ENCODE measurements at regions not wholly inside any gene's neighbourhood (a gene's known extent, or its start where the extent isn't known, plus 50 kb on each side); places are given as distances from the start of the nearest gene placed in this dataset.

GRCh38 chr5:143986516-143987212 is 174.7 kb downstream of the HMHB1 start:
- Histone ChIP-seq H3K9me3 (no peaks in the 10 kb centered on the region; the same call in 1 of the 2 replicates), H3K27me3 (no peaks in the 10 kb centered on the region), H3K4me3 (ENCODE audit: low read depth, low read length) (no peak overlapping the region), H3K4me1 (no peaks in the 10 kb centered on the region), H3K36me3 (no peaks in the 10 kb centered on the region)
- no peak for DNase-seq
- no peak for TF ChIP-seq CTCF (IDR thresholded peaks at IDR 0.05; ENCODE audit: low read depth, low read length)

GRCh38 chr5:143987264-143987663 is 175.3 kb downstream of the HMHB1 start:
- Histone ChIP-seq H3K36me3 (no peaks in the 10 kb centered on the region), H3K9me3 (no peaks in the 10 kb centered on the region; the same call in 1 of the 2 replicates), H3K27me3 (no peaks in the 10 kb centered on the region), H3K4me1 (no peaks in the 10 kb centered on the region), H3K4me3 (ENCODE audit: low read depth, low read length) (no peak overlapping the region)
- DNase-seq, result no peak
- no peak for TF ChIP-seq CTCF (IDR thresholded peaks at IDR 0.05; ENCODE audit: low read depth, low read length)

- no peak overlapping the region for H3K4me3 ChIP-seq (ENCODE audit: low read depth, low read length)
- TF ChIP-seq CTCF (IDR thresholded peaks at IDR 0.05; ENCODE audit: low read depth, low read length), result no peak
- H3K4me1 ChIP-seq, result no peaks in the 10 kb centered on the region
- H3K27me3 ChIP-seq, result no peaks in the 10 kb centered on the region
- no peak for DNase-seq
- H3K9me3 ChIP-seq, result no peaks in the 10 kb centered on the region; the same call in 1 of the 2 replicates
- H3K36me3 ChIP-seq, result no peaks in the 10 kb centered on the region
Observed at GRCh38 chr5:143987751-143988560, 176.0 kb downstream of the HMHB1 start.

- no peak for TF ChIP-seq CTCF (IDR thresholded peaks at IDR 0.05; ENCODE audit: low read depth, low read length)
- Histone ChIP-seq H3K36me3 (no peaks in the 10 kb centered on the region), H3K4me1 (no peaks in the 10 kb centered on the region), H3K27me3 (no peaks in the 10 kb centered on the region), H3K9me3 (no peaks in the 10 kb centered on the region), H3K4me3 (ENCODE audit: low read depth, low read length) (no peak overlapping the region)
- DNase-seq, result no peak
Observed at GRCh38 chr5:143992496-143992895, 178.0 kb downstream of the YIPF5 start.

GRCh38 chr5:144002876-144003275 is 167.6 kb downstream of the YIPF5 start:
- H3K9me3 ChIP-seq, result no peaks in the 10 kb centered on the region
- no peaks in the 10 kb centered on the region for H3K36me3 ChIP-seq
- H3K4me3 ChIP-seq (ENCODE audit: low read depth, low read length), result no peak overlapping the region
- no peaks in the 10 kb centered on the region for H3K27me3 ChIP-seq
- no peak for DNase-seq
- no peak for TF ChIP-seq CTCF (IDR thresholded peaks at IDR 0.05; ENCODE audit: low read depth, low read length)
- H3K4me1 ChIP-seq, result no peaks in the 10 kb centered on the region

GRCh38 chr5:144003636-144004035 is 166.8 kb downstream of the YIPF5 start:
- no peak for TF ChIP-seq CTCF (IDR thresholded peaks at IDR 0.05; ENCODE audit: low read depth, low read length)
- no peaks in the 10 kb centered on the region for H3K4me1 ChIP-seq
- no peak for DNase-seq
- no peaks in the 10 kb centered on the region for H3K9me3 ChIP-seq
- no peak overlapping the region for H3K4me3 ChIP-seq (ENCODE audit: low read depth, low read length)
- H3K27me3 ChIP-seq, result no peaks in the 10 kb centered on the region
- no peaks in the 10 kb centered on the region for H3K36me3 ChIP-seq

Data from BE2C (cell line).